Dedifferentiated amniotic fluid mesenchymal stem cell (primary cell): ENCODE measurements at regions not wholly inside any gene's neighbourhood (a gene's known extent, or its start where the extent isn't known, plus 50 kb on each side); places are given as distances from the start of the nearest gene placed in this dataset.
"Not testable (repeated sequence)": the region's sequence is repeated elsewhere in the genome, so short reads cannot be mapped to it uniquely, and the experiment has no call there.

ENCODE experiments used
- DNase-seq: peaks from one replicate; pipeline ENCODE4 v3.0.0-alpha.2; 2016; ENCODE audit errors: extremely low spot score

DNA sequence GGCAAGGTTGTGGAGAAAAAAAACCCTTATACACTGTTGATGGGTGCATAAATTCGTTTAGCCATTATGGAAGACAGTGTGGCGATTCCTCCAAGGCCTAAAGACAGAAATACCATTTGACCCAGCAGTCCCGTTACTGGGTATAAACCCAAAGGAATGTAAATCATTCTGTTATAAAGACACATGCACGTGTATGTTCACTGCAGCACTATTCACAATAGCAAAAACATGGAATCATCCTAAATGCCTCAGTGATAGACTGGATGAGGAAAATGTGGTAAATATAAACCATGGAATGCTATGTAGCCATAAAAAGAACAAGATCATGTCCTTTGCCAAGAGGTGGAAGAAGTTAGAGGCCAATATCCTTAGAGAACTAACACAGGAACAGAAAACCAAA lies 119.9 kb upstream of the PRR16 start:
- no peak for DNase-seq

DNA sequence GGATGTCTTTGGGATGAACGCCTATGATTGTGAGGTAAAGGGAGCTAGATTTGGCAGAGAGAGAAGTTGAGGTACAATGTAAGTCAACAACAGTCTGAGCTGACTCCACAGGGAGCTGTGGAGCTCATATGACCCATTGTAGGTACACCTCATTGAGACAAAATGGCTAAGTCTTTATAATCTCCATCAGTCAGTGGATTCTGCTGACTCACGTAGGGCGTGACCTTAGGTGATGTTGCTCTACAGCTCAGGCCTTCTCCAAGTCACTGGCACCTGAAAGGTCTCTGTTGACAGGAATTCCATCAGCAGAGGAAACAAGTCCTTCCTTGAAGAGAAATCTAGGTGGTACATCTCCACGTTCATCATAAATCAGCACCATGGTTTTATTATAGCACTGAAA lies 118.2 kb upstream of the PRR16 start:
- no peak for DNase-seq

DNA sequence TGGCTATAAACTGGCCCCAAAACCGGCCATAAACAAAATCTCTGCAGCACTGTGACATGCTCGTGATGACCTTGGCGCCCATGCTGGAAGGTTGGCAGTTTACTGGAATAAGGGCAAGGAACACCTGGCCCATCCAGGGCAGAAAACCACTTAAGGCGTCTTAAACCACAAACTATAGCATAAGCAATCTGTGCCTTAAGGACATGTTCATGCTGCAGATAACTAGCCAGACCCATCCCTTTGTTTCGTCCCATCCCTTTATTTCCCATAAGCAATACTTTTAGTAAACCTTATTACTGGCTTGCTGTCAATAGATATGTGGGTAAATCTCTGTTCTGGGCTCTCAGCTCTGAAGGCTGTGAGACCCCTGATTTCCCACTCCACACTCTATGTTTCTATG lies 113.0 kb upstream of the PRR16 start:
- DNase-seq: not testable (repeated sequence)

DNA sequence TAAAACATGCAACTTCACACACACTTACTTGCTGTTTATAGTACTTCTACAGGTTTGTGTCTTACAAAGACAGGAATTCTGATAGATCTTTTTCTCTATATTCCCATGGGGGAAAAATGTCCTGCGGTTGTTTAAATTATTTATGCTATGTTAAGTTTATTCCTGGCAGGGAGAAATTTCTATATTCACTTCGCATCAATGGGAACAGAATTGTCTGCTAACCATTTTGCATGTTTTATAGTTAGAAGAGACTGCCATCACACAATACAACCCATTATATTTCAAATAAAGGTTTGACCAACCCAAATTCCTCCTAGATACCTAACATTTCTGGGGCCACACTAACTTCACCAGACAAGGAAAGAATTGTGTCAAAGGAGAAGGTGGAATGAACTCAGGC lies 110.0 kb upstream of the PRR16 start:
- no peak for DNase-seq

DNA sequence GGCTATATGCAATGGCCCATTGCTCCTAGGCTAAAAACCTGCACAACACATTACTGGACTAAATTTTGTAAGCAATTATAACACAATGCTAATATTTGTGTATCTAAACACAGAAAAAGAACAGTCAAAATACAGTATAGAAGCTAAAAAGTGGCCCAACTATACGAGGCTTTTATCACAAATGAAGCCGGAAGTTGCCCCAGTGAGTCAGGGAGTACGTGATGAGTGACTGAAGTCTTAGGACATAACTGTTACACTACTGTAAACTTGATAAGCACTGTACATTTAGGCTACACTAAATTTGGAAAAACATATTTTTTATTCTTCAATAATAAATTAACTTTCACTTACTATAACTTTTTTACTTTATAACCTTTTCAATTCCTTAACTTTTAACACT lies 105.2 kb upstream of the PRR16 start:
- DNase-seq: no peak

DNA sequence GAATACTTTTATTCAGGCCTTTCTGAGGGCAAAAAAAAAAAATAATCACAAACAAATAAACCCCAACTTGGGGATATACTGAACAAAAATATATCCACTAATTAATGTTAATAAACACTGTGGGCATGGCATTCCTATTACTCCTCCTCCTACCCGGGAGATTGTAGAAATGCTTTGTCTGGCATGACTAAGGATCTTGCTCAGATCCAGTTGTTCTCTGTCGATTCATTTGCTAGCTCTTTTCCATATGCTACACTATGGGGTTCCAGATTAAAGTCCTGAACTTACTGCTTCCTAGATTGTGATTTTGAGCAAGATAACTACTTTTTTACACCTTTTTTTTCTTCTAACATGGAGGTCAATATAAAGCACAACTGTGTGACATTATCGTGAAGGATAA lies 102.2 kb upstream of the PRR16 start:
- DNase-seq: no peak

DNA sequence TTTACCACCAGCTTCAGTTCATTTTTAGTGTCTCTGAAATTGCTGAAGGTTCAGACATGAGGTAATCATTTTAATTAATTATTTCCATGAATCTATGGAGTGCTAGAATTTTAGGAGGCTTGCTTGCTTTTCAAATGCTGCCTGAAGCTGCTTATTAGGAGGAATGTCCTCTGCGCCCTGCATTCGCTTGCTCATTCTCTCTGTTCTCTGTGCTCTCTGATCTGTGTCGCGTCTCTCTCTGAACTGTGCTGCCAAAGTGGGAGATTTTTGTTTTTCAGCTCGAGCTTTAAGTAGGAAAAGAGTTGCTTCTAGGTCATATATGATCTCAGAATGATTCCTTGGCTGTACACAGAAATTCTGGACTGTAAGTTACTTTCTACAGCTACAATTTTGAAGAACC lies 101.7 kb upstream of the PRR16 start:
- no peak for DNase-seq

DNA sequence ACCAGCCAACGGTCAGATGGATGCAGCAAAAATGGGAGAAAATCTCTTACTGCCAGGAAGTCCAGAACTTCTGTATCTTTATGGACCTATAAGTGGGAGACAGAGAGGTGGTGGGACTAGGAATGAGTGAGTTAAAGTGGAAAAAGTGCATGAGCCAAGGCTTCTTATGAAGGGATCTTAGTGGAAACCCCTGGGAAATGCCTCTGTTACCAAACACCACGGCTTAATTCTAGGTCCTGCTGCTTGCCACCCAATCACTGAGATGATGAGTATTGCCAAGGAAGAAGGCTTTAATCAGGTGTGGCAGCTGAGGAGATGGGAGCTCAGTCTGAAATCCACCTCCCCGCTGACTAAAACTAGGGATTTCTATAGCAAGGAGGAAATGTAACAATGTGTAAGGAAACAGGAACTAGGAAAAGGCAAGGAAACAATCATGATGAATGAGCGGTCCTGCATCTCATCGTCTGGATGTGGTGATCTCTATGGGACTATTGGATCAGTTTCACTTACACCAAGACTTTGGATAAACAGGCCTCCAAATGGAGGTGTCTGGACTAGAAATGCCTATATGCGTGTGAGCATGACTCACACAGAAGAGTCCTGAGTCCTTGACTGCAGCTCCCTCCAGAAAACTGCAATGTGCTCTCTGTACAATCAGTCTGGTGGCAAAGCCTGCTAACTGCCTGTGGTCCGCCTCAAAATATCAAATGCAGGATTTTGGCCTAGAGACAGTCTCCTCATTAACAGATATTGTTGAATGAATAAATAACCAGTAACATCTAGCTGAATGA lies 98.2 kb upstream of the PRR16 start:
- DNase-seq: no peak

DNA sequence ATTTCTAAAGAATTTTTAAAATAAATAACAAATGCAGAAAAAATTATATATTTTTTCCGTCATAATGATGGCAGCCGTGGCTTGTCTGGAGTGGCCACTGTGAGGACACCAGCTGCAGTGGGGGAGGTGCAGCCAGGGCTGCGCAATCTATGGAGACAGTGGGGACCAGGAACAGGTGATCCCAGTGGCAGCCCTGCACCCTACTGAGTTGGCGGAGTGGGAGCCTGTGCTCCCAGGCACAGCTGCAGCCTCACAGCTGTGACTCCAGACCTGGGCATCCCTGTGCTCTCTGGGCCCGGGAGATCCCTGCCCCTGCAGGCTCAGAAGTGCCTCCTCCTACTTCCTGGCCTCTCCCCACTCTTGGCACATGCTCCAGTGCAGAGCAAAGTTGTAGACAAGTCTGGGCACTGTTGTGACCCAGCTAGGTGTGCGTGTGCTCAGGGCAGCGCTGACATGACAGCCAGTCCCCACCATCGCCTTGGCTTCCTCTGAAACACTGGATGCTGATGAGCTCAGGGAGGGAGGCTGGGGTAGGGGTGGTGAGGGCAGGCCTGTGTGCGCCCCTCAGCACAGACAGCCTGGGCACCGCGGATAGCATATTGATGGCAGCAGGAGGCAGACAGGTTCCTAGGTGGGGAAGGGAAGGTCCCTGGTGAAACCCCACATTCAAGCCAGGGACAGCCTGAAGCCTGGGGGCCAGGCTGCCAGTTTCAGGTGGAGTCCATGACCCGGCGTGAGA lies 96.0 kb upstream of the PRR16 start:
- DNase-seq: no peak

DNA sequence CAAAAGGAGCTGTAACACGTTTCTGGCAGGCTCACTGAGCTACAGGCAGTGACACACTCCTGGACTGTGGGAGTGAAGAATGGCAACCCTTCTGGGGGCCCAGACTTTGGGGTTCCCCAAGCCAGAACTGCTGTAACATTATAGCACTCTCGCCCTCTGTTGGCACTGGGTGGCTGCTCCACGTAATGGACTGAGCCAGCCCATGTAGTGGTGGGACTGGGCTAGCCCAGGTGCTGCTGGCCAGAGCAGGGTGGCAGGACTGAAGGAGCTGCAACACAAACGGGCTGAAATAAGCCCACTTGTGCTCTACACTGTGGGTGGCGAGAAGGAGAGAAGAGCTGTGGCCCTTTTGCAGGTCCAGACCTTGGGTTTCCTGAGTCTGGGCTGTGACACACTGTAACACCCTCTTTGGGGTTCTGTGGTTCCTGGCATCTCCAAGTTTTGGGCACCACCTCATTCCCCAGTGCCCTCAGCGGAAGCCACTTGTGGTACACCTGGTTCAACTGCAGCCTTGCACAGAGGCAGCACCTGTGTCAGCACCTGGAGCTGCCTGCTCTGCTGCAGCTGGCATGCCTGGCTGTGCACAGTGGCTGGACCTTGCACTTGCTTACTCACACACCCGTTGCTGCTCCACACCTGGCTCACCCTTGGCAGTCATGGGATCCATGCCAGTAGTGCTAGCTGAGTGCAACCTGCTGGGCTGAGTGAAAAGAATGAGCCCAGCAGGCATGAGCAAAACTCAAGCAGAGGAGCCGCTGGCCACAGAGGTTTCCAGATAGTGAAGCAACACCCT lies 95.0 kb upstream of the PRR16 start:
- DNase-seq: no peak

DNA sequence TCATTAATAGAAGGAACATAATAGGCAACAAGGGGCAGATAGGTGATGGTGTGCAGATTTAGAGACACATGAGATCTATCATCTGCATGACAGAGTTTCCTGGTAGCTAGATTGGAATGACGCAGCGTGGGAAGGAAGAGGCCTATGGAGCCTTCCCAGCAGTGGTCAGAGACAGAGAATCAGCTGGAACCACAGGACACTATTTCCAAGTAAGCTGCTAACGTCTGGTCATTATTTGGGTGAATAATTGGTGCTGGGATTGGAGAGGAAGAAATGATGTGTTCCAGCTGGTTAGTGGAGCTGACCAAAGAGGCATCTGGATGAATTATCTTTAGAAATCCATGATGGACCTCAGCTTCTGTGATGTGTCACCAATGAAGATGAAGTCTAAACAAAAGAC lies 91.2 kb upstream of the PRR16 start:
- DNase-seq: no peak

DNA sequence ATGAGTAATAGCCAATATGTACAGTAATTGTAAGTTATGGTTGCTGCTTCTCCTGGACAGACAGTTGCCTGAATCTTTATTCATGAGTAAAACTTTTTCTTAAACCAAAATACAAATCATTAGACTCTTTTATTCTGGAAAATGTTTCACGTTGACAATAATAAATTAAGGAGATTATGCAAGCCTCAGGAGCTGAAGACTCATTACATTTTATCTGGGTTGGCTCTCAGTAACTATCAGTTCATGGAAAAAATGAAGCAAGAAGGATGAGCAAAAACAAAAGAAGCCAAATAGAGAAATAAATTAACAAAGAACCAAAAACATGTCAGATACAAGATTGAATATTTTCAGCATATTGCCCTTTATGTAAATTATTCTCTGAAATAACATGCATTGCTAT lies 88.9 kb upstream of the PRR16 start:
- no peak for DNase-seq

DNA sequence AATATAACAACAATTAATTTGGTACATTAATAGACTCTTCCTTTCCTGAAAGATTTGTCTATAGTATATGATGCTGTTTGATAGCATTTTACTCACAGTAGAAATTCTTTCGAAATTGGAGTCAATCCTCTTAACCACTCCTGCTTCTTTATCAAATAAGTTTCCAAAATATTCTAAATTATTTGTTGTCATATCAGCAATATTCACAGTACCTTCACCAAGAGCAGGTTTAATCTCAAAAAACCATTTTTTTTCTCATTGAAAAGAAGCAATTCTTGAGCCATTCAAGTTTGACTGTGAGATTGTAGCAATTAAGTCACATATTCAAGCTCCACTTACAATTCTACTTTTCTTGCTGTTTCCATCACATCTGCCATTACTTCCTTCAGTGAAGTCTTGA lies 83.5 kb upstream of the PRR16 start:
- no peak for DNase-seq

DNA sequence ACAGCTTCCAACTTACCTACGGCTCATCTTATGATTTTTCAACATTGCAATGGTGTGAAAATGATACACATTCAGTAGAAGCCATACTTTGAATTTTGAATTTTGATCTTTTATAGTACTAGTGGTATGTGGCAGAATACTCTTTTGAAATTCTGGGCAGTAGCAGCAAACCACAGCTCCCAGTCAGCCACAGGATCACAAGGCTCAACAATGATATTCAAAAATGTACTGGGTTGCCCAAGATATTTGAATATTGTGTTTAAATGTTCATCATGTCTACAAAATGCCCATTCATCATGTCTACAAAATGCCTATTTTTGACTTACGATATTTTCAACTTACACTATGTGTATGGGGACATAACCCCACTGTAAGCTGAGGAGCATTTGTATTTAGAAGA lies 81.3 kb upstream of the PRR16 start:
- DNase-seq: no peak

DNA sequence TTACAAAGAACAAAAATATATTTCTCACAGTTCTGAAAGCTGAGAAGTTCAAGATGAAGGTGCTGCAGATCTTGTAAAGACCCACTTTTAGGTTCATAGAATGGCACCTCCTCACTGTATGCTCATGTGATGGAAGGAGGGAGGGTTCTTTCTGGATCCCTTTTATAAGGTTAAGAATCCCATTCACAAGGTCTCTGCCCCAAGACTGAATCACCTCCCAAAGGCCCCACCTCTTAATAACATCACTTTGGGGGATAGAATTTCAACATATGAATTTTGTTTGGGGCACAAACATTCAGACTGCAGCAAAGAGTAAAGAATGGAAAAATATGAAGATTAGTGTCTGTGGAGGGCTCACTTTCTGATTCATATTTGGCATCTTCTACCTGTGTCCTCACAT lies 77.1 kb upstream of the PRR16 start:
- no peak for DNase-seq

DNA sequence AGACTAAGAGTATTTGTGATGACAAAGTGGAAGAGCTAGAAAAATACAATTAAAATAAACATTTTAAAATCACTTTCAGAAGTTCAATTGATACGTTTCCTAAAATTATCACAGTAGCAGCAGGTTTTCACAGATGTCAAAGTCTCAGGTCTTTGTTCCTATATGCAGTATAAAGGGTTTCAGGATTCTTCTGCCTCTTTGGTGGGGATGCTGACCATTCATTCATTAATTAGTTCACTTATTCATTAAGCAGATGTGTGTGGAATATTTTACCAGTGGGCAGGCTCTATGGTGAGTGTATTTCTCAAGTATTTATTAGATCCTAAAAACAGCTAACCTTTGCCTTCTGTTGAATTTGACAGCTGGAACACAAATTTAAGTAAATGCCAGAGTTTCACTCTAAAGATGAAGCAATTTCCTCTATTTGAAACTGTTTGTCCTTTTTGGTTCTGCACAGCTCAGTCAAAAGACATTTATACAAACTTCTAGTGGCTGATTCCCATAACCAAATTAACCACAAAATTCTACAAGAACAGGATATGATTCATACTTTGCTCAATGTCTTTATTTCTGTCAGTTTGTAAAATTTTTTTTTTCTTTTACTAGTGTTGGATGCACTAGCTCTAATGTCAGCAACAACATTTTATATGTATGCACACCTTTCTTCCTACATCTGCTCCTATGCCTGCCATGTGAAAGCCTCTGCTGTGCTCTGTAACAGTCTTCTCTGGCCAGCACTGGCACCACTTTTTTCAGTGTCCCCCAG lies 75.9 kb upstream of the PRR16 start:
- DNase-seq: peak; percentile 89

DNA sequence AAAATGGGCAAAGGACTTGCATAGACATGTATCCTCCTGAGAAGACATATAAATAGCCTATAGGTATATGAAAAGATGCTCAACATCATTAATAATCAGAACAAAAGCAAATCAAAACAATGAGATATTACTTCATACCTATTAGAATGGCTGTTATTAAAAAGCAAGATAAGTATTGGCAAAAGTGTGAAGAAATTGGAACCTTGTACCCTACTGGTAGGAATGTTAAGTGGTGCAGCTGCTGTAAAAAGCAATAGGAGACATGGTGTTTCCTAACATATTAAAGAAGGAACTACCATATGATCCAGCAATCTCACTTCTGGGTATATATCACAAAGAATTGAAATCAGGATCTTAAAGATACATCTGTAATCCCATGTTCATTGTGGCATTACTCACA lies 69.8 kb upstream of the PRR16 start:
- no peak for DNase-seq

DNA sequence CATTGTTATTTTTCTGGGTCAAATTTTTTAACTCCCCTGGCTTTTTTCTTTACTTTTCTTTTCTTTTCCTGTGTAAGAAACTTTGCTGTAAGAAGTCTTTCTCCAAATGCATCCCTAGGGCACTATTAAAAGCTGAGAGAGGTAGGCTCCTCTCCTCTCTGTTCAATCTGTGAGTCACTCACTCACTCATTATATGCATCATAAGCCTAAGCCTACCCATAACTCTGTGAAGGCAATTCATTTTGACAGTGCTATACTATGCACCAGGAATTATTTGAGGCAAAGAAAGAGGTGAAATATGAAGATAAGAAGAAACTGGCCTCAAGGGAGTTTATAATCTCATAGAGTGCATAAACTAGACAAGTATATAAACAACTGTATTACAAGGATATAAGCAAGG lies 67.9 kb upstream of the PRR16 start:
- peak; percentile 34 for DNase-seq

DNA sequence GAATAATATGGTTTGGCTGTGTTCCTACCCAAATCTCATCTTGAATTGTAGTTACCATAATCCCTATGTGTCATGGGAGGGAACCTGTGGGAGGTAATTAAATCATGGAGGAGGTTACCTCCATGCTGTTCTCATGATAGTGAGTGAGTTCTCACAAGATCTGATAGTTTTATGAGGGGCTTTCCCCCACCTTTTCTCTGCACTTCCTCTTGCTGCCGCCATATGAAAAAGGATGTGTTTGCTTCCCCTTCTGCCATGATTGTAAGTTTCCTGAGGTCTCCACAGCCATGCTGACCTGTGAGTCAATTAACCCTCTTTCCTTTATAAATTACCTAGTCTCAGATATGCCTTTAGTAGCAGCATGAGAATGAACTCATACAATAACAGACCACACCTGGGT lies 63.7 kb upstream of the PRR16 start:
- no peak for DNase-seq

DNA sequence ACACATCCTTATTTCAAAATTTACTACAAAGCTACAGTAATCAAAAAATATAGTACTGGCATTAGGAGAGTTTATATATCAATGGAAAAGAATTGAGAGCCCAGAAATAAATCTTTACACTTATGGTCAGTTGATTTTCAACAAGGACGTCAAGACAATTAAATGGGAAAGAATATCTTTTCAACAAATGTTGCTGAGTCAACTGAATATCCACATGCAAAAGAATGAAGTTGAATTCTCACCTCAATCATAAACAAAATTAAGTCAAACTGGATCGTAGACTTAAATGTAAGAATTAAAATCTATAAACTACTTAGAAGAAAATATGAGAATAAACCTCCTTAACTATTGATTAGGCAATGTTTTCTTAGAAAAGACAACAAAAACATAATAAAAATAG lies 61.5 kb upstream of the PRR16 start:
- no peak for DNase-seq

DNA sequence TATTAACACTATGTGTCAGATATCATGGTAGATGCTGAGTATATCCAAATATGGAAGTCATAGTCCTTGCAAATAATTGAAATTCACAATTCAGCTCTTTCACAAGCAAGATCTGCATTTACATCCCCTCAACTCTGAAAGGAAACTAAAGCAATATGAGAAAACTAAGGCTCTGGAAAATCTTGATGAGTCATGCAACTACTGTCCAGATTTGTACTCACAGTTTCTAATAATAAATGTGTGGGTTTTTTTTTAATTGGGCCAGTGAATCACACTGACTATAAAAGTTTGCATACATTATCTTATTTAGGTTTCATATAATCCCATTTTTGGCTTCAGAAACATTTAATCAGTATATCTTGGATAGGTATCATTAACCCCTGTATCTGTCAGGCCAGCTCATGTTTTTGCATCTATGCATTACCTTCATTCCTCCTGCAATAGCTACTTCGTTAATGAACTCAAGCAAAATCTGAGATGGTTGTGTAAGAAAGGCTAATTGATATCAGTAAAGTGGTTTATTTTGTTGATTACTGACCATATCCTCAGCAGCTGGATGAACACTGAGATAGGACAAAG lies 58.7 kb upstream of the PRR16 start:
- DNase-seq: peak; percentile 48

DNA sequence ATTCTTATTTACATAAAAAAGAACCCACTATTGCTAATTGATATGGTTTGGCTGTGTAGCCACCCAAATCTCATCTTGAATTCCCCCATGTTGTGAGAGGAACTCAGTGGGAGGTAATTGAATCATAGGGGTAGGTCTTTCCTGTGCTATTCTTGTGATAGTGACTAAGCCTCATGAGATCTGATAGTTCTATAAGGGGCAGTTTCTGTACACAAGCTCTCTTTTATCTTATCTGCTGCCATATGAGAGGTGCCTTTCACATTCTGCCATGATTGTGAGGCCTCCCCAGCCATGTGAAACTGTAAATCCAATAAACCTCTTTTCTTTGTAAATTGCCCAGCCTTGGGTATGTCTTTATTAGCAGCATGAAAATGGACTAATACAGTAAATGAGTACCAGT lies 58.2 kb upstream of the PRR16 start:
- DNase-seq: no peak
